Nephron (organoid): ENCODE measurements at regions not wholly inside any gene's neighbourhood (a gene's known extent, or its start where the extent isn't known, plus 50 kb on each side); places are given as distances from the start of the nearest gene placed in this dataset.
A peak's percentile ranks its signal among the peaks of the same experiment; 100 is the strongest.
"Not testable (repeated sequence)": the region's sequence is repeated elsewhere in the genome, so short reads cannot be mapped to it uniquely, and the experiment has no call there.

ENCODE experiments used
- H3K27ac Mint-ChIP-seq, 3 experiments: 2 replicates each; pipeline ENCODE4 v1.8.0; 2020; ENCODE audit warnings: mixed read lengths in 3 of 3, mild to moderate bottlenecking in 2 of 3, moderate library complexity in 1 of 3
- H3K27me3 Mint-ChIP-seq: 2 replicates; pipeline ENCODE4 v1.8.0; 2021; ENCODE audit warnings: low read depth, mild to moderate bottlenecking, moderate library complexity, mixed read lengths
- H3K36me3 Mint-ChIP-seq: 2 replicates; pipeline ENCODE4 v1.8.0; 2020; ENCODE audit warnings: low read depth, mixed read lengths
- H3K4me1 Mint-ChIP-seq: 2 replicates; pipeline ENCODE4 v1.8.0; 2020; ENCODE audit warnings: mixed read lengths
- H3K4me3 Mint-ChIP-seq, 3 experiments: 2 replicates each; pipeline ENCODE4 v1.8.0; 2020; ENCODE audit warnings: mild to moderate bottlenecking in 3 of 3, mixed read lengths in 3 of 3, moderate library complexity in 2 of 3
- H3K9me3 Mint-ChIP-seq: 2 replicates; pipeline ENCODE4 v1.8.0; 2020; ENCODE audit warnings: mixed read lengths
- TF ChIP-seq, protein P1 (sequence below), 3 experiments: fragments of 200-600 bp; sonication (generic); IDR thresholded peaks; one replicate each; pipeline ENCODE4 v1.5.0; 2021; ENCODE audit warnings: antibody characterized with exemption in 3 of 3; ENCODE audit not compliant: unreplicated experiment in 3 of 3

DNA sequence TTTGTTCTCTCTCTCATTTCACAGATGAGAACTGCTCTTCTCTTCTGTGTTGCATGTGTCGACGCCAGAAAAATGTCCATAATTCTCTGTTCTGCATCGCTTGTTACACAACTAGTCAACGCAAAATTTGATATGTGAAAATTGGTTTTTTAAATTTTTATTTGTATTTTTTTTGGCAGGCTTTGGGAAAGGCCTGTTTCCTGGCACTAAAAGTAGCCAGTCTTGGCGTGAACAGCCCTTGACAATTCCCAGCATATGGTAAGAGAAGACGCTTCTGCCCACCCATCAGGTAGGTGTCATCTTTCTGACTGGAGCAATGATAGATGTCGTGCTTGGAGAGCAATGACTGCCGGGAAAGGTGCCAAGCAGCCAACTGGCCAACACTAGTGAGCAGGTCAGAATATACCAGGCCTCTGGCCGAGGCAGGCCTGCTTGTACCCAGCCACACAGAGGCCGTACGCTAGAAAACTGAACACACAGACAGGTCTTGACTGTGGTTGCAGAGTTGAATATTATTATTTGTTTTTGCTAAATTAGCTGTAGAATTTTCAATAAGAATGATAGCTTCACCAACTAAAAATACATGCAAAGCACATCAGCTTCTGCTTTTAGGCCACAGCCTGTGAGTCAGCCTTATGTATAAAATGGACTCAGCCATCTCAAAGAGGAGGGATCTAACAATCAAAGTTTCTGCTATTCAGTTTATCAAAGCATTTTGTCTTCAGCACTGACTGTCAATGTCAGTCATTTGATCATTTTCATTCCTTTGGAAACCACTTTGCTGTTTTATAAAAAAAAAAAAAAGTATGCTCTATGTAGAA, 837.5 kb downstream of the MCTP2 start:
- Mint-ChIP-seq H3K27ac (no peak overlapping the region), H3K9me3 (peaks cover 21% of the 10 kb centered on the region), H3K36me3 (peaks cover 3% of the 10 kb centered on the region), H3K27me3 (no peaks in the 10 kb centered on the region), H3K4me3 (no peak overlapping the region), H3K4me1 (peaks cover 12% of the 10 kb centered on the region)
- TF ChIP-seq, protein P1, sequence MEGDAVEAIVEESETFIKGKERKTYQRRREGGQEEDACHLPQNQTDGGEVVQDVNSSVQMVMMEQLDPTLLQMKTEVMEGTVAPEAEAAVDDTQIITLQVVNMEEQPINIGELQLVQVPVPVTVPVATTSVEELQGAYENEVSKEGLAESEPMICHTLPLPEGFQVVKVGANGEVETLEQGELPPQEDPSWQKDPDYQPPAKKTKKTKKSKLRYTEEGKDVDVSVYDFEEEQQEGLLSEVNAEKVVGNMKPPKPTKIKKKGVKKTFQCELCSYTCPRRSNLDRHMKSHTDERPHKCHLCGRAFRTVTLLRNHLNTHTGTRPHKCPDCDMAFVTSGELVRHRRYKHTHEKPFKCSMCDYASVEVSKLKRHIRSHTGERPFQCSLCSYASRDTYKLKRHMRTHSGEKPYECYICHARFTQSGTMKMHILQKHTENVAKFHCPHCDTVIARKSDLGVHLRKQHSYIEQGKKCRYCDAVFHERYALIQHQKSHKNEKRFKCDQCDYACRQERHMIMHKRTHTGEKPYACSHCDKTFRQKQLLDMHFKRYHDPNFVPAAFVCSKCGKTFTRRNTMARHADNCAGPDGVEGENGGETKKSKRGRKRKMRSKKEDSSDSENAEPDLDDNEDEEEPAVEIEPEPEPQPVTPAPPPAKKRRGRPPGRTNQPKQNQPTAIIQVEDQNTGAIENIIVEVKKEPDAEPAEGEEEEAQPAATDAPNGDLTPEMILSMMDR (IDR thresholded peaks at IDR 0.05; ENCODE audit: unreplicated experiment in 3 of 3) = no peak

GRCh38 chr15:95075792-95076677, 844.7 kb downstream of the MCTP2 start:
- Mint-ChIP-seq H3K27ac (no peak overlapping the region), H3K27me3 (no peaks in the 10 kb centered on the region), H3K4me3 (no peak overlapping the region), H3K4me1 (peaks cover 14% of the 10 kb centered on the region), H3K9me3 (peaks cover 3% of the 10 kb centered on the region), H3K36me3 (no peaks in the 10 kb centered on the region)
- TF ChIP-seq, protein P1 (IDR thresholded peaks at IDR 0.05; ENCODE audit: unreplicated experiment in 3 of 3) = no peak

DNA sequence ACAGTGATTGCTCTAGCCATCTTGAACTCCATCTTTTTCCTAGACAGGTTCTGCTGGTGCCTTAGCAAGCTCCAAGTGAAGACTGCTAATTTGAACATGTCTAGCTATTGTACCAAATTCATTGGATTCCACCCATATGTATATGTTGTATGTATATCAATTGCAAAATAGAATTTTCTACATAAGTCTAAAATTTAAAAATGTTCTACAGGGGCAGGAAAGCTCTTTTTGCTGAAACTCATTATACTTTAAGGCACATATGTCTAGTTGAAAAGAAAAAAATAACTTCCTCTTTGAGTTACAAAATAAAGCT, 845.3 kb downstream of the MCTP2 start:
- peaks cover 8% of the 10 kb centered on the region for H3K4me1 Mint-ChIP-seq
- TF ChIP-seq, protein P1 (IDR thresholded peaks at IDR 0.05; ENCODE audit: unreplicated experiment in 3 of 3) = no peak
- H3K27me3 Mint-ChIP-seq = no peaks in the 10 kb centered on the region
- H3K9me3 Mint-ChIP-seq = peaks cover 3% of the 10 kb centered on the region
- H3K36me3 Mint-ChIP-seq = no peaks in the 10 kb centered on the region
- H3K27ac Mint-ChIP-seq = no peak overlapping the region
- no peak overlapping the region for H3K4me3 Mint-ChIP-seq

GRCh38 chr15:95078003-95078402, 846.6 kb downstream of the MCTP2 start:
- H3K36me3 Mint-ChIP-seq = no peaks in the 10 kb centered on the region
- H3K4me1 Mint-ChIP-seq = peaks cover 6% of the 10 kb centered on the region
- TF ChIP-seq, protein P1 (IDR thresholded peaks at IDR 0.05; ENCODE audit: unreplicated experiment in 3 of 3) = no peak
- no peak overlapping the region for H3K27ac Mint-ChIP-seq
- H3K9me3 Mint-ChIP-seq = peaks cover 3% of the 10 kb centered on the region
- H3K27me3 Mint-ChIP-seq = no peaks in the 10 kb centered on the region
- H3K4me3 Mint-ChIP-seq = no peak overlapping the region

- H3K4me1 Mint-ChIP-seq, H3K4me3 Mint-ChIP-seq: not testable (repeated sequence)
Observed at GRCh38 chr15:95080228-95080627, 848.9 kb downstream of the MCTP2 start.

DNA sequence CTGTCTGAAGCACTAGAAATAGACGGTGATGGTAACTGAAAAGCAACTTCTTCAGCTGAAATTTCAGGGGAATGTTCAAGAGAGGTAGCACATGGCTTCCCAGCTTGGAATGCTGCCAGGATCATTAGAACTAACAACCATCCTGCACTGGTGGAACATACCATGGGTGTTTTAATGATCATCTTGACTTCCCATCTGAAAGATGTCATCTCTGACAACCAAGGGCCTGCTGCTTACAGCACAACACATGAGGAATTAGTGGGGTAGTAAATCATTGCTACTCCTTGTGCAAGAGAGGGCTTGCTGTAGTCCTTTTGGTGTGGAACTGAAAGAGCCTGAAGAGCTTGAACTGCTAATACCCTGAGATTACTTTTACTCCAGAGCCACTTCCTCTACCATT, 853.7 kb downstream of the MCTP2 start:
- Mint-ChIP-seq H3K36me3 (no peaks in the 10 kb centered on the region), H3K27ac (peak overlapping the region; percentile 88 to 96 (median 92)), H3K4me3 (peak overlapping the region in 1 of 3 experiments; percentile 17), H3K9me3 (peaks cover 2% of the 10 kb centered on the region), H3K27me3 (no peaks in the 10 kb centered on the region), H3K4me1 (peaks cover 22% of the 10 kb centered on the region)
- TF ChIP-seq, protein P1 (IDR thresholded peaks at IDR 0.05; ENCODE audit: unreplicated experiment in 3 of 3) = no peak

More at GRCh38 chr15:95080228-95080627, 848.9 kb downstream of the MCTP2 start:
- H3K27me3 Mint-ChIP-seq, H3K36me3 Mint-ChIP-seq, H3K27ac Mint-ChIP-seq, H3K9me3 Mint-ChIP-seq: not testable (repeated sequence)
